C4-2B (cell line): ENCODE measurements at regions not wholly inside any gene's neighbourhood (a gene's known extent, or its start where the extent isn't known, plus 50 kb on each side); places are given as distances from the start of the nearest gene placed in this dataset.

Source experiments
- H3K27ac ChIP-seq: fragments of 450-650 bp; 2 replicates; pipeline ENCODE4 v1.5.1; 2017
- CTCF ChIP-seq: fragments of 450-650 bp; conservative IDR thresholded peaks from 2 replicates; pipeline ENCODE4 v1.5.1; 2017; ENCODE audit warnings: mild to moderate bottlenecking
- ZFX ChIP-seq: fragments of 450-650 bp; IDR thresholded peaks from 2 replicates; pipeline ENCODE4 v1.6.1; 2017

GRCh38 chr18:2197946-2198345 is 373.4 kb downstream of the METTL4 start:
- H3K27ac ChIP-seq = no peak overlapping the region
- TF ChIP-seq ZFX = no peak
- TF ChIP-seq CTCF = no peak

GRCh38 chr18:2199060-2199459 is 372.2 kb downstream of the METTL4 start:
- TF ChIP-seq CTCF (no peak), ZFX (no peak)
- H3K27ac ChIP-seq = no peak overlapping the region

- TF ChIP-seq ZFX = no peak
- no peak for TF ChIP-seq CTCF
- no peak overlapping the region for H3K27ac ChIP-seq
These were observed 370.2 kb downstream of the METTL4 start for GRCh38 chr18:2201036-2201600.

- no peak overlapping the region for H3K27ac ChIP-seq
- no peak for TF ChIP-seq ZFX
- no peak for TF ChIP-seq CTCF
These were observed 366.6 kb downstream of the METTL4 start for GRCh38 chr18:2204736-2205135.

- no peak for TF ChIP-seq CTCF
- TF ChIP-seq ZFX = no peak
- H3K27ac ChIP-seq = no peak overlapping the region
These were observed 364.0 kb downstream of the METTL4 start for GRCh38 chr18:2207294-2207693.

- H3K27ac ChIP-seq = no peak overlapping the region
- TF ChIP-seq ZFX = no peak
- TF ChIP-seq CTCF = no peak
These were observed 358.6 kb downstream of the METTL4 start for GRCh38 chr18:2212598-2213205.

GRCh38 chr18:2213905-2214304 is 357.4 kb downstream of the METTL4 start:
- no peak overlapping the region for H3K27ac ChIP-seq
- TF ChIP-seq ZFX = no peak
- no peak for TF ChIP-seq CTCF
